Loucy (cell line): ENCODE measurements at regions not wholly inside any gene's neighbourhood (a gene's known extent, or its start where the extent isn't known, plus 50 kb on each side); places are given as distances from the start of the nearest gene placed in this dataset.

Source experiments
- H2AFZ ChIP-seq: fragments of 200-600 bp; sonication (generic); 2 replicates; pipeline ENCODE4 v1.6.0; 2016; ENCODE audit warnings: antibody characterized with exemption, mild to moderate bottlenecking, low read length, moderate library complexity
- H3F3A ChIP-seq: fragments of 200-600 bp; 2 replicates; pipeline ENCODE4 v1.6.0; 2016; ENCODE audit warnings: antibody characterized with exemption, low read depth, mild to moderate bottlenecking
- H3K27me3 ChIP-seq: fragments of 200-600 bp; sonication (generic); 2 replicates; pipeline ENCODE4 v1.6.1; 2014; ENCODE audit warnings: low read length, mild to moderate bottlenecking; ENCODE audit not compliant: insufficient read depth, poor library complexity, severe bottlenecking
- H3K36me3 ChIP-seq: fragments of 200-600 bp; sonication (generic); 2 replicates; pipeline ENCODE4 v1.6.1; 2016; ENCODE audit warnings: low read length; ENCODE audit not compliant: insufficient read depth
- H3K4me1 ChIP-seq: fragments of 200-600 bp; sonication (generic); 2 replicates; pipeline ENCODE4 v1.5.1; 2014; ENCODE audit warnings: low read length, mild to moderate bottlenecking; ENCODE audit not compliant: insufficient read depth, poor library complexity, severe bottlenecking
- H3K4me2 ChIP-seq: fragments of 200-600 bp; sonication (generic); 2 replicates; pipeline ENCODE4 v1.6.0; 2014; ENCODE audit warnings: antibody characterized with exemption, low read length, low read depth, mild to moderate bottlenecking; ENCODE audit not compliant: poor library complexity, severe bottlenecking
- H3K4me3 ChIP-seq: fragments of 200-600 bp; sonication (generic); 2 replicates; pipeline ENCODE4 v1.5.1; 2014; ENCODE audit warnings: low read length, mild to moderate bottlenecking, mixed read lengths; ENCODE audit not compliant: poor library complexity, severe bottlenecking
- H3K79me2 ChIP-seq: fragments of 200-600 bp; sonication (generic); 2 replicates; pipeline ENCODE4 v1.6.1; 2014; ENCODE audit warnings: low read length; ENCODE audit not compliant: insufficient read depth
- H3K9ac ChIP-seq: fragments of 200-600 bp; sonication (generic); 2 replicates; pipeline ENCODE4 v1.6.0; 2014; ENCODE audit warnings: mild to moderate bottlenecking, low read depth, low read length, moderate library complexity; ENCODE audit not compliant: poor library complexity, severe bottlenecking
- H3K9me2 ChIP-seq: fragments of 200-600 bp; sonication (generic); replicated peaks from 2 replicates; pipeline ENCODE4 v1.6.1; 2016; ENCODE audit warnings: low read depth, low read length, mixed read lengths
- H3K9me3 ChIP-seq: fragments of 200-600 bp; sonication (generic); 2 replicates; pipeline ENCODE4 v1.6.1; 2014; ENCODE audit warnings: mild to moderate bottlenecking, antibody characterized with exemption, low read length, low read depth; ENCODE audit not compliant: insufficient read depth
- H4K20me1 ChIP-seq: fragments of 200-600 bp; sonication (generic); 2 replicates; pipeline ENCODE4 v1.6.0; 2014; ENCODE audit warnings: antibody characterized with exemption, low read length, mild to moderate bottlenecking; ENCODE audit not compliant: insufficient read depth, poor library complexity, severe bottlenecking
- EZH2phosphoT487 ChIP-seq: fragments of 200-600 bp; IDR thresholded peaks from 2 replicates; pipeline ENCODE4 v1.6.1; 2018; ENCODE audit warnings: antibody characterized with exemption, mild to moderate bottlenecking, moderate library complexity, borderline replicate concordance
- TF ChIP-seq, protein P1 (sequence below): fragments of 200-600 bp; sonication (generic); conservative IDR thresholded peaks from 2 replicates; pipeline ENCODE4 v1.5.1; 2014; ENCODE audit warnings: mild to moderate bottlenecking, antibody characterized with exemption, low read length

DNA sequence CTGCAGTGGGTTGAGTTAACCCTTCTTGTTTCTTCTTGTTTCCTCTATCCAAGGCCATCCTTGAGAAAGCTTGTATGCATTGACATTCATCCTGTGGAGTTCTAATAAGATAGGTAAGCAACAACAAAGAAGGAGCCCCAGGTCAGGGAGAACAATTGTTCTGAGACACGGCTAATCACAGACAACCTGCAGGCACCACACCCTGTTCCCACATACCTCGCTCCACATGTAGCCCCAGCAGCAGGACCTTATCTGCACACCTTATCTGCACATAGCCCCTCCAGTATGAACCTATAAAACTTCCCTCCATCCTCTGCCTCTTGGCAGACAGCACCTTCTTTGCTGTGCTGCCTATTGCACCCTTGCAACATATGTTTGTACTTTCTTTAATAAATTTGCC is 129.1 kb downstream of the MSL3 start:
- H3K27me3 ChIP-seq, result no peaks in the 10 kb centered on the region
- H2AFZ ChIP-seq, result no peak overlapping the region
- no peaks in the 10 kb centered on the region for H3K9me2 ChIP-seq
- H4K20me1 ChIP-seq, result no peaks in the 10 kb centered on the region
- H3K4me3 ChIP-seq, result no peak overlapping the region
- no peak overlapping the region for H3K4me2 ChIP-seq
- H3K9ac ChIP-seq, result no peak overlapping the region
- H3K4me1 ChIP-seq, result no peaks in the 10 kb centered on the region
- TF ChIP-seq EZH2phosphoT487, result no peak
- TF ChIP-seq, protein P1, sequence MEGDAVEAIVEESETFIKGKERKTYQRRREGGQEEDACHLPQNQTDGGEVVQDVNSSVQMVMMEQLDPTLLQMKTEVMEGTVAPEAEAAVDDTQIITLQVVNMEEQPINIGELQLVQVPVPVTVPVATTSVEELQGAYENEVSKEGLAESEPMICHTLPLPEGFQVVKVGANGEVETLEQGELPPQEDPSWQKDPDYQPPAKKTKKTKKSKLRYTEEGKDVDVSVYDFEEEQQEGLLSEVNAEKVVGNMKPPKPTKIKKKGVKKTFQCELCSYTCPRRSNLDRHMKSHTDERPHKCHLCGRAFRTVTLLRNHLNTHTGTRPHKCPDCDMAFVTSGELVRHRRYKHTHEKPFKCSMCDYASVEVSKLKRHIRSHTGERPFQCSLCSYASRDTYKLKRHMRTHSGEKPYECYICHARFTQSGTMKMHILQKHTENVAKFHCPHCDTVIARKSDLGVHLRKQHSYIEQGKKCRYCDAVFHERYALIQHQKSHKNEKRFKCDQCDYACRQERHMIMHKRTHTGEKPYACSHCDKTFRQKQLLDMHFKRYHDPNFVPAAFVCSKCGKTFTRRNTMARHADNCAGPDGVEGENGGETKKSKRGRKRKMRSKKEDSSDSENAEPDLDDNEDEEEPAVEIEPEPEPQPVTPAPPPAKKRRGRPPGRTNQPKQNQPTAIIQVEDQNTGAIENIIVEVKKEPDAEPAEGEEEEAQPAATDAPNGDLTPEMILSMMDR, result no peak
- no peaks in the 10 kb centered on the region for H3F3A ChIP-seq
- H3K79me2 ChIP-seq, result no peaks in the 10 kb centered on the region
- no peaks in the 10 kb centered on the region for H3K36me3 ChIP-seq
- H3K9me3 ChIP-seq, result no peaks in the 10 kb centered on the region

DNA sequence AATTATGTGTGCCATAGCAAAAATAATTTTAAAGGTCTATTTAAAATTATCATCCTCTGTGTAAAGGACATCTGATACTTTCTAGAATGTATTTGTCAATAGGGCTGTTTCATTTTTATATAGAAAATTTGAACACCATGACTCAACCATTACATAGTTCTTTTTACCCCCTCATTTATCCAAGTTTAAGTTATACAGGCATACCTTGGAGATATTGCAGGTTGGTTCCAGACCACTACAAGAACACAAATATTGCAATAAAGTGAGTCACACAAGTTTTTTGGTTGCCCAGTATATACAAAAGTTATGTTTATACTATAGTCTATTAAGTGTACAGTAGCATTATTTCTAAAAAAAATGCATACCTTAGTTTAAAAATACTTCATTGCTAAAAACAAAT is 130.4 kb downstream of the MSL3 start:
- Histone ChIP-seq H3K36me3 (no peaks in the 10 kb centered on the region), H3K79me2 (no peaks in the 10 kb centered on the region), H3K9me3 (no peaks in the 10 kb centered on the region), H3F3A (no peaks in the 10 kb centered on the region), H3K4me1 (no peaks in the 10 kb centered on the region), H3K27me3 (no peaks in the 10 kb centered on the region), H4K20me1 (no peaks in the 10 kb centered on the region), H2AFZ (no peak overlapping the region), H3K9ac (no peak overlapping the region), H3K9me2 (no peaks in the 10 kb centered on the region), H3K4me3 (no peak overlapping the region), H3K4me2 (no peak overlapping the region)
- no peak for TF ChIP-seq EZH2phosphoT487
- TF ChIP-seq, protein P1, result no peak

DNA sequence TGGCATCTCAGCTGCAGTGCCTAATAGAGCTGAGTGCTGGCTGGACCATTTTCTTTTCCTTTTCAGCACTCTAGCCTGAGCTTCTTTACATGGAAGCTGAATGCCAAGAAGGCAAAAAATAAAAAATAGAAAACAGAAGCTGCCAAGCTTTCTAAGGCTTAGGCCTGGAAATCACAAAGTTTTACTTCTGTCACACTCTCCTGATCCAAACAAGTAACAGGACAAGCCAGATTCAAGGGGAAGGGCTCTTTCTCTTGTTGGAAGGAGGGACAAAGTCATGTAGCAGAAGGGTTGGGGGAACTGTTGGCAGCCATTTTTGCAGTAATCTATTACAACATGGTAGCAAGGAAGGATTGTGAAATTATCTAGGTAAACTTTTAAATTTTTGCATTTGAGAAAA is 131.8 kb downstream of the MSL3 start:
- Histone ChIP-seq H3K27me3 (no peaks in the 10 kb centered on the region), H3K9me3 (no peaks in the 10 kb centered on the region), H3K9ac (no peak overlapping the region), H3K36me3 (no peaks in the 10 kb centered on the region), H3K4me2 (no peak overlapping the region), H3K4me3 (no peak overlapping the region), H3K4me1 (no peaks in the 10 kb centered on the region), H4K20me1 (no peaks in the 10 kb centered on the region), H3K79me2 (no peaks in the 10 kb centered on the region), H3K9me2 (no peaks in the 10 kb centered on the region), H2AFZ (no peak overlapping the region), H3F3A (no peaks in the 10 kb centered on the region)
- no peak for TF ChIP-seq EZH2phosphoT487
- TF ChIP-seq, protein P1, result no peak
